SK-N-SH (cell line): ENCODE measurements at regions not wholly inside any gene's neighbourhood (a gene's known extent, or its start where the extent isn't known, plus 50 kb on each side); places are given as distances from the start of the nearest gene placed in this dataset.

Experiments
- GABPA ChIP-seq: IDR thresholded peaks from 2 replicates; pipeline ENCODE4 v1.4.0; 2012; ENCODE audit warnings: low read depth, mild to moderate bottlenecking
- JUND ChIP-seq: IDR thresholded peaks from 2 replicates; pipeline ENCODE4 v1.4.0; 2012
- MEF2A ChIP-seq: IDR thresholded peaks from 2 replicates; pipeline ENCODE4 v1.4.0; 2012; ENCODE audit warnings: low read depth, borderline replicate concordance
- NRF1 ChIP-seq: IDR thresholded peaks from 2 replicates; pipeline ENCODE4 v1.6.1; 2012; ENCODE audit warnings: low read depth, mild to moderate bottlenecking, low read length
- POLR2AphosphoS5 ChIP-seq: IDR thresholded peaks from 2 replicates; pipeline ENCODE4 v1.6.1; 2012; ENCODE audit warnings: low read depth, low read length
- RCOR1 ChIP-seq: fragments of 150-350 bp; IDR thresholded peaks from 2 replicates; pipeline ENCODE4 v1.6.1; 2017; ENCODE audit warnings: antibody characterized with exemption, low read length
- TAF1 ChIP-seq: IDR thresholded peaks from 2 replicates; pipeline ENCODE4 v1.6.1; 2012; ENCODE audit warnings: low read depth, mild to moderate bottlenecking, low read length, moderate library complexity, borderline replicate concordance
- TEAD4 ChIP-seq: IDR thresholded peaks from 2 replicates; pipeline ENCODE4 v1.4.0; 2012; ENCODE audit warnings: mild to moderate bottlenecking, borderline replicate concordance; ENCODE audit not compliant: insufficient read depth
- TF ChIP-seq, protein P1 (sequence below): fragments of 200-600 bp; sonication (generic); IDR thresholded peaks from 2 replicates; pipeline ENCODE4 v1.6.1; 2017; ENCODE audit warnings: antibody characterized with exemption, mild to moderate bottlenecking, moderate library complexity
- TF ChIP-seq, protein P2 (sequence below): fragments of 150-350 bp; IDR thresholded peaks from 2 replicates; pipeline ENCODE4 v1.6.1; 2017; ENCODE audit warnings: antibody characterized with exemption, low read length, low read depth, borderline replicate concordance
- TF ChIP-seq, protein P3 (sequence below): IDR thresholded peaks from 2 replicates; pipeline ENCODE4 v1.4.0; 2012; ENCODE audit warnings: low read depth

DNA sequence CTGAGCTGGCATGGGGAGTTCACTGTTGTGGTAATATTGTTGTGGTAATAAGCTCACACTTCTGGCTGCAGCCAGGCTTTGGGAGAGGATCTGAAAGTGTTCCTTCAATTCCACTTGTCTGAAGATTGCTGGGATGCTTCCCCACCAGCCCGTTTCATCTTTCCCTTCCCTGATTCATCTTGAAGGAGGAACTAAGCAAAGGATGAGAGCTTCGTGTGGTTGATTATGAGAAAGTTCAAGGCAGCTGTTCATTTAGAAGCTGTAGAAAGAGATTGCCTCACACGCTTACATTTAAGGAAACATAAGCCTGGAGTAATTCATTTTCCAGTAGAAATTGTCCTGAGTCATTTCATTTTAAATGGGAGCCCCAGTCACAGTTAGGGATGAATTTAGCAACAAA lies 122.4 kb upstream of the GAS1 start:
- TF ChIP-seq, protein P1, sequence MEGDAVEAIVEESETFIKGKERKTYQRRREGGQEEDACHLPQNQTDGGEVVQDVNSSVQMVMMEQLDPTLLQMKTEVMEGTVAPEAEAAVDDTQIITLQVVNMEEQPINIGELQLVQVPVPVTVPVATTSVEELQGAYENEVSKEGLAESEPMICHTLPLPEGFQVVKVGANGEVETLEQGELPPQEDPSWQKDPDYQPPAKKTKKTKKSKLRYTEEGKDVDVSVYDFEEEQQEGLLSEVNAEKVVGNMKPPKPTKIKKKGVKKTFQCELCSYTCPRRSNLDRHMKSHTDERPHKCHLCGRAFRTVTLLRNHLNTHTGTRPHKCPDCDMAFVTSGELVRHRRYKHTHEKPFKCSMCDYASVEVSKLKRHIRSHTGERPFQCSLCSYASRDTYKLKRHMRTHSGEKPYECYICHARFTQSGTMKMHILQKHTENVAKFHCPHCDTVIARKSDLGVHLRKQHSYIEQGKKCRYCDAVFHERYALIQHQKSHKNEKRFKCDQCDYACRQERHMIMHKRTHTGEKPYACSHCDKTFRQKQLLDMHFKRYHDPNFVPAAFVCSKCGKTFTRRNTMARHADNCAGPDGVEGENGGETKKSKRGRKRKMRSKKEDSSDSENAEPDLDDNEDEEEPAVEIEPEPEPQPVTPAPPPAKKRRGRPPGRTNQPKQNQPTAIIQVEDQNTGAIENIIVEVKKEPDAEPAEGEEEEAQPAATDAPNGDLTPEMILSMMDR = no peak
- TF ChIP-seq MEF2A (no peak), RCOR1 (no peak), POLR2AphosphoS5 (no peak), NRF1 (no peak), TAF1 (no peak), TEAD4 (no peak), JUND (no peak), GABPA (no peak)
- TF ChIP-seq, protein P2, sequence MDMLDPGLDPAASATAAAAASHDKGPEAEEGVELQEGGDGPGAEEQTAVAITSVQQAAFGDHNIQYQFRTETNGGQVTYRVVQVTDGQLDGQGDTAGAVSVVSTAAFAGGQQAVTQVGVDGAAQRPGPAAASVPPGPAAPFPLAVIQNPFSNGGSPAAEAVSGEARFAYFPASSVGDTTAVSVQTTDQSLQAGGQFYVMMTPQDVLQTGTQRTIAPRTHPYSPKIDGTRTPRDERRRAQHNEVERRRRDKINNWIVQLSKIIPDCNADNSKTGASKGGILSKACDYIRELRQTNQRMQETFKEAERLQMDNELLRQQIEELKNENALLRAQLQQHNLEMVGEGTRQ = no peak
- TF ChIP-seq, protein P3, sequence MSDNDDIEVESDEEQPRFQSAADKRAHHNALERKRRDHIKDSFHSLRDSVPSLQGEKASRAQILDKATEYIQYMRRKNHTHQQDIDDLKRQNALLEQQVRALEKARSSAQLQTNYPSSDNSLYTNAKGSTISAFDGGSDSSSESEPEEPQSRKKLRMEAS = no peak
